H9 (cell line): ENCODE measurements at regions not wholly inside any gene's neighbourhood (a gene's known extent, or its start where the extent isn't known, plus 50 kb on each side); places are given as distances from the start of the nearest gene placed in this dataset.

Source experiments
- DNase-seq: peaks from one replicate; pipeline ENCODE4 v3.0.0-alpha.2; 2017
- H2AFZ ChIP-seq: one replicate; pipeline ENCODE4 v1.6.1; 2013; ENCODE audit warnings: mild to moderate bottlenecking, low read length, control low read depth, moderate library complexity
- H2AK5ac ChIP-seq: 2 replicates; pipeline ENCODE4 v1.6.1; 2013; ENCODE audit warnings: low read length, control low read depth, mixed read lengths; ENCODE audit not compliant: insufficient read length
- H2BK120ac ChIP-seq: one replicate; pipeline ENCODE4 v1.6.1; 2013; ENCODE audit warnings: low read depth, mild to moderate bottlenecking, low read length, control low read depth, inconsistent platforms; ENCODE audit not compliant: poor library complexity, severe bottlenecking
- H2BK12ac ChIP-seq: 2 replicates; pipeline ENCODE4 v1.6.1; 2013; ENCODE audit warnings: low read length, control low read depth, mixed read lengths, low read depth; ENCODE audit not compliant: insufficient read length
- H2BK15ac ChIP-seq: 2 replicates; pipeline ENCODE4 v1.6.1; 2013; ENCODE audit warnings: low read depth, low read length, control low read depth
- H2BK20ac ChIP-seq: one replicate; pipeline ENCODE4 v1.6.1; 2013; ENCODE audit warnings: low read depth, mild to moderate bottlenecking, low read length, control low read depth, inconsistent platforms; ENCODE audit not compliant: poor library complexity, severe bottlenecking
- H2BK5ac ChIP-seq: 2 replicates; pipeline ENCODE4 v1.6.1; 2013; ENCODE audit warnings: low read length, control low read depth, mixed read lengths; ENCODE audit not compliant: insufficient read length
- H3K14ac ChIP-seq: 2 replicates; pipeline ENCODE4 v1.6.1; 2013; ENCODE audit warnings: low read length, control low read depth; ENCODE audit not compliant: insufficient read depth
- H3K18ac ChIP-seq: 2 replicates; pipeline ENCODE4 v1.6.1; 2013; ENCODE audit warnings: low read depth, mild to moderate bottlenecking, mixed read lengths, low read length, control low read depth; ENCODE audit not compliant: insufficient read length
- H3K23ac ChIP-seq: 2 replicates; pipeline ENCODE4 v1.6.1; 2013; ENCODE audit warnings: low read length, control low read depth, mixed read lengths, low read depth; ENCODE audit not compliant: insufficient read length
- H3K23me2 ChIP-seq: 2 replicates; pipeline ENCODE4 v1.6.1; 2013; ENCODE audit warnings: low read depth, mild to moderate bottlenecking, mixed read lengths, low read length, control low read depth; ENCODE audit not compliant: insufficient read length, poor library complexity, severe bottlenecking
- H3K27ac ChIP-seq: 2 replicates; pipeline ENCODE4 v1.5.1; 2013; ENCODE audit warnings: low read length, control low read depth, mixed read lengths, low read depth; ENCODE audit not compliant: insufficient read length
- H3K27me3 ChIP-seq: 2 replicates; pipeline ENCODE4 v1.6.1; 2013; ENCODE audit warnings: low read length, control low read depth, inconsistent platforms; ENCODE audit not compliant: insufficient read depth
- H3K4ac ChIP-seq: 2 replicates; pipeline ENCODE4 v1.6.1; 2013; ENCODE audit warnings: low read depth, mild to moderate bottlenecking, control low read depth, inconsistent platforms, low read length, moderate library complexity
- H3K4me1 ChIP-seq: 2 replicates; pipeline ENCODE4 v1.6.1; 2013; ENCODE audit warnings: low read length, control low read depth, inconsistent platforms; ENCODE audit not compliant: insufficient read depth
- H3K4me2 ChIP-seq: 2 replicates; pipeline ENCODE4 v1.6.1; 2013; ENCODE audit warnings: low read length, control low read depth, mixed read lengths; ENCODE audit not compliant: insufficient read length, insufficient read depth
- H3K56ac ChIP-seq: 2 replicates; pipeline ENCODE4 v1.6.1; 2013; ENCODE audit warnings: low read depth, mild to moderate bottlenecking, mixed read lengths, low read length, control low read depth; ENCODE audit not compliant: insufficient read length
- H3K79me1 ChIP-seq: 2 replicates; pipeline ENCODE4 v1.6.1; 2013; ENCODE audit warnings: low read depth, mild to moderate bottlenecking, moderate library complexity, low read length, control low read depth, inconsistent platforms; ENCODE audit not compliant: insufficient read depth, poor library complexity, severe bottlenecking
- H3K79me2 ChIP-seq: 2 replicates; pipeline ENCODE4 v1.6.1; 2013; ENCODE audit warnings: low read length, control low read depth, inconsistent platforms; ENCODE audit not compliant: insufficient read depth
- H3K9ac ChIP-seq: 2 replicates; pipeline ENCODE4 v1.6.1; 2013; ENCODE audit warnings: low read length, control low read depth, mixed read lengths; ENCODE audit not compliant: insufficient read length; ENCODE audit errors: extremely low read depth
- H3K9me3 ChIP-seq: one replicate; pipeline ENCODE4 v1.6.1; 2013; ENCODE audit warnings: low read depth, low read length, inconsistent platforms; ENCODE audit not compliant: control insufficient read depth
- H3T11ph ChIP-seq: one replicate; pipeline ENCODE4 v1.6.1; 2013; ENCODE audit warnings: mild to moderate bottlenecking, low read length, control low read depth, inconsistent platforms
- H4K20me1 ChIP-seq: one replicate; pipeline ENCODE4 v1.6.1; 2013; ENCODE audit not compliant: control insufficient read depth, insufficient read length, insufficient read depth
- H4K5ac ChIP-seq: 2 replicates; pipeline ENCODE4 v1.6.1; 2013; ENCODE audit warnings: low read depth, mild to moderate bottlenecking, mixed read lengths, low read length, control low read depth; ENCODE audit not compliant: insufficient read length
- H4K8ac ChIP-seq: replicated peaks from 2 replicates; pipeline ENCODE4 v1.6.1; 2013; ENCODE audit warnings: low read length, control low read depth, mixed read lengths, low read depth; ENCODE audit not compliant: insufficient read length
- H4K91ac ChIP-seq: 2 replicates; pipeline ENCODE4 v1.6.1; 2013; ENCODE audit warnings: low read depth, mild to moderate bottlenecking, moderate library complexity, mixed read lengths, low read length, control low read depth; ENCODE audit not compliant: insufficient read length
- H3K27ac Mint-ChIP-seq, 3 experiments: 2 replicates in 2 of 3; 3 replicates in 1 of 3; pipeline ENCODE4 v1.8.0; 2020 to 2021; ENCODE audit warnings: mixed read lengths in 3 of 3, mild to moderate bottlenecking in 1 of 3, moderate library complexity in 1 of 3
- H3K27me3 Mint-ChIP-seq: 2 replicates; pipeline ENCODE4 v1.8.0; 2021; ENCODE audit warnings: low read depth, mild to moderate bottlenecking, moderate library complexity, mixed read lengths
- H3K36me3 Mint-ChIP-seq, 3 experiments: 2 replicates in 2 of 3; 3 replicates in 1 of 3; pipeline ENCODE4 v1.8.0; 2020 to 2021; ENCODE audit warnings: low read depth in 3 of 3, mixed read lengths in 3 of 3; ENCODE audit not compliant: insufficient read depth in 1 of 3
- H3K4me1 Mint-ChIP-seq, 2 experiments: 2 replicates each; pipeline ENCODE4 v1.8.0; 2020; ENCODE audit warnings: mixed read lengths in 2 of 2
- H3K4me3 Mint-ChIP-seq, 2 experiments: 2 replicates in 1 of 2; 3 replicates in 1 of 2; pipeline ENCODE4 v1.8.0; 2020 to 2021; ENCODE audit warnings: mild to moderate bottlenecking in 2 of 2, mixed read lengths in 2 of 2, moderate library complexity in 1 of 2
- H3K9me3 Mint-ChIP-seq, 2 experiments: 2 replicates in 1 of 2; 3 replicates in 1 of 2; pipeline ENCODE4 v1.8.0; 2020; ENCODE audit warnings: mild to moderate bottlenecking in 2 of 2, mixed read lengths in 2 of 2, moderate library complexity in 1 of 2
- CTCF ChIP-seq: fragments of 200-600 bp; sonication (generic); conservative IDR thresholded peaks from 3 replicates; pipeline ENCODE4 v1.8.0; 2021; ENCODE audit warnings: antibody characterized with exemption, mild to moderate bottlenecking
- WGBS: extraction: QIAGEN DNeasy Blood & Tissue Kit; methylation state at CpG from one replicate; pipeline ENCODE4 v1.1.7; 2013; ENCODE audit warnings: missing lambda C conversion rate, low lambda C conversion rate, mixed read lengths; ENCODE audit not compliant: insufficient read length; ENCODE audit errors: extremely low coverage; 5-methylcytosine and 5-hydroxymethylcytosine counted together

- H3K79me1 ChIP-seq = no peaks in the 10 kb centered on the region
- H2BK120ac ChIP-seq = no peak overlapping the region
These were observed 582.8 kb downstream of the ADCYAP1 start for GRCh38 chr18:1487457-1487856.

More at GRCh38 chr18:1487457-1487856, 582.8 kb downstream of the ADCYAP1 start:
- Mint-ChIP-seq H3K27ac (no peak overlapping the region), H3K27me3 (no peaks in the 10 kb centered on the region), H3K9me3 (peaks cover 5 to 10% of the 10 kb centered on the region in 2 experiments; a peak in 3 of 5 replicates), H3K4me1 (no peaks in the 10 kb centered on the region), H3K36me3 (peaks cover 0 to 5% (median 0%) of the 10 kb centered on the region in 3 experiments; a peak in 1 of 7 replicates), H3K4me3 (no peak overlapping the region)
- Histone ChIP-seq H2BK15ac (no peak overlapping the region), H2BK5ac (no peak overlapping the region), H3K79me2 (0 out of 2 replicates have a peak, but pooled peaks cover 2% of the 10 kb centered on the region), H3K4ac (no peak overlapping the region), H3K18ac (no peak overlapping the region), H4K5ac (no peak overlapping the region), H3K27me3 (no peaks in the 10 kb centered on the region), H3K27ac (no peak overlapping the region), H2BK20ac (no peak overlapping the region), H3T11ph (no peak overlapping the region), H4K91ac (no peak overlapping the region), H3K14ac (no peak overlapping the region), H2AFZ (no peak overlapping the region), H3K4me1 (no peaks in the 10 kb centered on the region), H3K56ac (no peak overlapping the region), H3K23me2 (no peaks in the 10 kb centered on the region), H2AK5ac (no peak overlapping the region), H4K8ac (no peak overlapping the region), H3K23ac (no peak overlapping the region), H3K9me3 (no peaks in the 10 kb centered on the region), H3K4me2 (no peak overlapping the region), H4K20me1 (no peaks in the 10 kb centered on the region), H3K9ac (no peak overlapping the region), H2BK12ac (no peak overlapping the region)
- WGBS = no CpG with 5 or more reads among the region's 2 CpGs
- no peak for TF ChIP-seq CTCF
- DNase-seq = no peak
